ENCODE measurements at regions not wholly inside any gene's neighbourhood (a gene's known extent, or its start where the extent isn't known, plus 50 kb on each side); places are given as distances from the start of the nearest gene placed in this dataset.

DNA sequence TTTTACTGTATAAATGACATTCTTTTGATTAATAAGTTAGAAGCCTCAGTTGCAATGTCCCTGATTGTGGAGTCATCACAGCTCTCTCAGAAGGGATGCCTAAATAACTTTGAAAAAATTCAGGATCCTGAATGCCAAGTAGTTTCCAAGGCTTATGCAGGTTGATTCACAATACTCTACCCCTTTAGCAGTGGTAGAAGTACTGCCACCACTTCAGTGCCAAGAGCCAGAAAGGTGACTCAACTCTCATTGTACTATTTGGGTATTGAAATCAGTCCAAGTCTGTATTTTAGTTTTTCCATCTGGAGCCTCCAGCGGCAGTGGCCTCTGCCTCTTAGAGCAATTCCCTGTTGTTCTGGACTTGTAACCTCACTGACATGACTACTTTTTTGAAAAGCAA lies 320.1 kb upstream of the NDST4 start:
- DNase-seq (ENCODE audit: insufficient read length, low spot score) (no peak), FAIRE-seq (no peak)
- TF ChIP-seq TAF1 (IDR thresholded peaks at IDR 0.05; ENCODE audit: low read depth, low read length): no peak
- no peak for TF ChIP-seq POLR2AphosphoS5 (IDR thresholded peaks at IDR 0.05; ENCODE audit: low read depth, low read length)
- no peak for TF ChIP-seq POLR2A (IDR thresholded peaks at IDR 0.05; ENCODE audit: low read depth, low read length)
- TF ChIP-seq POU2F2 (IDR thresholded peaks at IDR 0.05; ENCODE audit: low read depth, low read length): no peak
- TF ChIP-seq SPI1 (IDR thresholded peaks at IDR 0.05; ENCODE audit: low read depth, low read length): no peak
- TF ChIP-seq PAX5 (IDR thresholded peaks at IDR 0.05; ENCODE audit: insufficient read depth, low read length, severe bottlenecking): no peak

DNA sequence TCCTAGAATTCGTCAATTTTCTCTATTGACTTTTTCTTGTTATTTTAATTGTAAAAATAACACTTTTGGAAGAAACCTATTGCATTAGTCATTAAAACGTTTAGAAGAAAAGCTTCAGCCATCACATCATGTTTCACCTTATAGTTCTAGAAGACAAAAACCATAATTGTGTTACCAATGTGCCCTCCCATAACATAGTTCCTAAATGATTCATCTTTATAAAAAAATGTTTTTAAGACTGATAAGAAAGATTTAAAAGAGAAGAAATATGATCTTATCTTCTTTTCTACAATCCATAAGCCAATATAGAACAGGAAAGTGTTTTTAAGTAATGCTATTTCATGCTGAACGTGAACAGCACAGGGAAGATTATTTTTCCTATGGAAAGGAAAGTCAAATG lies 316.6 kb upstream of the NDST4 start:
- DNase-seq (ENCODE audit: insufficient read length, low spot score) (no peak), FAIRE-seq (no peak)
- TF ChIP-seq SPI1 (IDR thresholded peaks at IDR 0.05; ENCODE audit: low read depth, low read length) (no peak), PAX5 (IDR thresholded peaks at IDR 0.05; ENCODE audit: insufficient read depth, low read length, severe bottlenecking) (no peak), POLR2A (IDR thresholded peaks at IDR 0.05; ENCODE audit: low read depth, low read length) (no peak), TAF1 (IDR thresholded peaks at IDR 0.05; ENCODE audit: low read depth, low read length) (no peak), POLR2AphosphoS5 (IDR thresholded peaks at IDR 0.05; ENCODE audit: low read depth, low read length) (no peak), POU2F2 (IDR thresholded peaks at IDR 0.05; ENCODE audit: low read depth, low read length) (no peak)

DNA sequence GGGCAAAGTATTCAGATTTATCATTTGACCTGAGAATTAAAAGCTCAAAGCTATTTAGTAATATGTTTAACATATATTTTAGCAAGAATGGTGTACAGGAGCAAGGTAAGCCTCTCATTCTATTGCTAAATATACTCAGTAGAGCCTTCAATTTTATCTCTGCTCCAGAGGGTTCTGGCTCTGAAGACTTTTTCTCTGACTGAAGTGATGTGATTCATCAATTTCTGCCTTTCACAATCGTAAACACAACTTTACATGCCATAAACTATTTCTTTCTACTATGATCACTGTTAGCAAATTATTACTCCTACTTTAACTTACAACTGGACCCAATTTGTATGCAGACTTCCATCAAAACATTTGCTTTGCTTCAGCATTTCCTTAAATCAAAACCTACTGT lies 315.0 kb upstream of the NDST4 start:
- no peak for FAIRE-seq

DNA sequence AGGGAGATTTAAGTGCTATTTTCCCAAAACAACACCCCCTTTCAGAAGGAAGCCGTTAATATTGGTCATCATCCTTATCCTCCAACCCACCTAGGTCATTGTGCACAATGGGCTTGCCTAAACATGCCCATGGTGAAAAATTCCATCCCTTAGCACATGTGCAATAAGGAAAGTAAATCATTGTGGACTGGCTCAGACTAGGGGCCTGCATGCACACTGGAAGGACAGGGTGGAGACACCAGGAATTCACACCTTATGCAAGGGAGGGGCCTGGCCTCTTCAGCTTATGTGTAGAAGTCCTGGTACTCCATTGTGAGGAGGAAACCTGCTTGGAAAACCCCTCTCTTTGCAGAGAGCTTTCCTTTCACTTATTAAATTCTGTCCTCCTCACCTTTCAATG lies 311.4 kb upstream of the NDST4 start:
- no peak for TF ChIP-seq SPI1 (IDR thresholded peaks at IDR 0.05; ENCODE audit: low read depth, low read length)
- DNase-seq (ENCODE audit: insufficient read length, low spot score) (no peak), FAIRE-seq (no peak)

More for the DNA sequence above, 315.0 kb upstream of the NDST4 start:
- DNase-seq (ENCODE audit: insufficient read length, low spot score): no peak
- TF ChIP-seq POLR2A (IDR thresholded peaks at IDR 0.05; ENCODE audit: low read depth, low read length): no peak
- TF ChIP-seq SPI1 (IDR thresholded peaks at IDR 0.05; ENCODE audit: low read depth, low read length): no peak
- no peak for TF ChIP-seq TAF1 (IDR thresholded peaks at IDR 0.05; ENCODE audit: low read depth, low read length)
- TF ChIP-seq POU2F2 (IDR thresholded peaks at IDR 0.05; ENCODE audit: low read depth, low read length): no peak
- no peak for TF ChIP-seq PAX5 (IDR thresholded peaks at IDR 0.05; ENCODE audit: insufficient read depth, low read length, severe bottlenecking)
- TF ChIP-seq POLR2AphosphoS5 (IDR thresholded peaks at IDR 0.05; ENCODE audit: low read depth, low read length): no peak

DNA sequence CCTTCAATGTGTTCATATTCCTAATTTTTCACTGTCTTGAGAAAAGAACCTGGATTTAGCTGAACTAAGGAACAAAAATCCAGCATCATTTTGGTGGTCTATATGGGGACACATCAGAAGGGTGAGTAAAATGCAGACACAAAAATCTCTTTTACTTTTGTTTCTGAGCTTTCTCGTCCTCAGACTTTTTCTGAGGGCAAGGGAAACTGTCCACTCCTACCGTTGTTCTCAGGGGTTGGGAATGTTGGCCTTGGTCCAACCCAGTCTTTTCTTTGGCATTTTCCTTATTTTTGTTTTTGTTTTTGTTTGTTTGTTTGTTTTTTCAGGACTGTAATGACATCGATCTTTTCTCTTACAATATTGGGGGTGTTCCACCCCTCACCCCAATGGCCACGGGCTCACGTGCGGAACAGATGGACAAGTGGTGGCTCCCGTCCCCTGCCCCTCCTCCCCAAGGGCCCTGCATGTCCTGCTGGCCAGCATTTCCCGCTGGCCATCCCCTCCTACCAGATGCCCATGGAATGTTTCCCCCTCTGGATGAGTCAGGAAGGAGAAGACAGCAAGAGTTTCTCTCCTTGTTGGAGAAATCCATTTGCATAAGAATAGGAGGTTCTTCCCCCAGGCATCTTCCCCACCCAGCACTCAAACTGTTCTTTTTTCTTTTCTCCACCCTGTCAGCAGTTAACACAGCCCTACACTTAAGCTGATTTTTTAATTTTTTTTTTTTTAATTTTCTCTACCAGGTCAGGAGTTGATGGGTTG lies 305.4 kb upstream of the NDST4 start:
- FAIRE-seq (no peak), DNase-seq (ENCODE audit: insufficient read length, low spot score) (no peak)
- TF ChIP-seq TAF1 (IDR thresholded peaks at IDR 0.05; ENCODE audit: low read depth, low read length) (no peak), POLR2AphosphoS5 (IDR thresholded peaks at IDR 0.05; ENCODE audit: low read depth, low read length) (no peak), PAX5 (IDR thresholded peaks at IDR 0.05; ENCODE audit: insufficient read depth, low read length, severe bottlenecking) (no peak), SPI1 (IDR thresholded peaks at IDR 0.05; ENCODE audit: low read depth, low read length) (no peak), POU2F2 (IDR thresholded peaks at IDR 0.05; ENCODE audit: low read depth, low read length) (no peak), POLR2A (IDR thresholded peaks at IDR 0.05; ENCODE audit: low read depth, low read length) (no peak)

DNA sequence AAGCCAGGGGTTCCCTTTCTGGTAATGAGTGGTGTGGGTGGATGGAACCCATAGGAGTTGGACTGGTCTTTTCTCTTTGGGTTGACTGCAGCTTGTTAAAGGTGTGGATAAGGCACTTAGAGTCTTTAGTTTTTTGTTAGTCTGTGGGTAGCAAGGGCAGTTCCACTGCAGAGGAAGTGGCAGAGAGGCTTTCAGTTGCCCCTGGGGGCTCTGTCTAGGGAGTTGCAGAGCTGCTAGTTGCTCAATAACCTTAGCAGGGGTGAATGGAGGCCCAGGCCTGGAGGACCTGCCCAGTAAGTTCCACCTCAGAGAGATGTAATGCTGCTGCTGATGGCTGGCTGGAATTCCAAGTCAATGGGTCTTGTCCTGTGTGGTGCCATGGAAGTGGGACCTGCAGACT lies 282.6 kb upstream of the NDST4 start:
- FAIRE-seq: no peak
- TF ChIP-seq PAX5 (IDR thresholded peaks at IDR 0.05; ENCODE audit: insufficient read depth, low read length, severe bottlenecking) (no peak), TAF1 (IDR thresholded peaks at IDR 0.05; ENCODE audit: low read depth, low read length) (no peak), POLR2A (IDR thresholded peaks at IDR 0.05; ENCODE audit: low read depth, low read length) (no peak), POLR2AphosphoS5 (IDR thresholded peaks at IDR 0.05; ENCODE audit: low read depth, low read length) (no peak), SPI1 (IDR thresholded peaks at IDR 0.05; ENCODE audit: low read depth, low read length) (no peak), POU2F2 (IDR thresholded peaks at IDR 0.05; ENCODE audit: low read depth, low read length) (no peak)
- no peak for DNase-seq (ENCODE audit: insufficient read length, low spot score)

DNA sequence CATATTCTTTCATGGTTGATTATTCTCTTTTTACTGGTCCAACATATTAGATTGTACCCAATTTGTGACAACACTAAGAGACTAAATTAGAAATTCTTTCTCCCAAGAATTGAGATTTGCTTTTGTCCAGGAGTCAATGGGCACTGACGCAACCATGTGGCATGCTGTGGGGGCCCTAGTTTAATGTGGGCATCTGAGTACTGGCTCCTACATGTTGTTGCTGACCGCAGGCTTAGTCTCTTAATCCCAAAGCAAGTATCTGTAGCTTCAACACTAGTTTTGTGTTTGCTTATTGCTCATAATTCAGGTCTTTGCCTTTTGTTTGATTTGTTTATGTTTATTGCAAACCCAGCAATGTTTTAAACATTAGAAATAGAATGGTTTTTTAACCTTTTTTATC lies 263.4 kb upstream of the NDST4 start:
- DNase-seq (ENCODE audit: insufficient read length, low spot score): no peak
- no peak for FAIRE-seq
- no peak for TF ChIP-seq POU2F2 (IDR thresholded peaks at IDR 0.05; ENCODE audit: low read depth, low read length)
- no peak for TF ChIP-seq PAX5 (IDR thresholded peaks at IDR 0.05; ENCODE audit: insufficient read depth, low read length, severe bottlenecking)
- no peak for TF ChIP-seq POLR2AphosphoS5 (IDR thresholded peaks at IDR 0.05; ENCODE audit: low read depth, low read length)
- no peak for TF ChIP-seq SPI1 (IDR thresholded peaks at IDR 0.05; ENCODE audit: low read depth, low read length)
- TF ChIP-seq POLR2A (IDR thresholded peaks at IDR 0.05; ENCODE audit: low read depth, low read length): no peak
- no peak for TF ChIP-seq TAF1 (IDR thresholded peaks at IDR 0.05; ENCODE audit: low read depth, low read length)

DNA sequence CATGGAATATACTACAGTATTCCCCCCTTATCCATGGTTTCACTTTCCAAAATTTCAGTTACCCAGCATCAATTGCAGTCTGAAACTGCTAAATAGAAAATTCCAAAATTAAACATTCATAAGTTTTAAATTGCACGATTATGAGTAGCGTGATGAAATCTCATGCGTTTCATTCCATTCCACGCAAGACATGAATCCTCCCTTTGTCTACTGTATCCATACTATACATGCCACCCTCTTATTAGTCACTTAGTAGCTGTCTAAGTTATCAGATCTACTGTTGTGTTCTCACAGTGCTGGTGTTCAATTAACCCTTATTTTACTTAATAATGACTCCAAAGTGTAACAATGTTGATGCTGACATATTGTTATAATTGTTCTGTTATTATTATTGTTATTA lies 261.2 kb upstream of the NDST4 start:
- FAIRE-seq (no peak), DNase-seq (ENCODE audit: insufficient read length, low spot score) (no peak)
- TF ChIP-seq POLR2A (IDR thresholded peaks at IDR 0.05; ENCODE audit: low read depth, low read length) (no peak), POLR2AphosphoS5 (IDR thresholded peaks at IDR 0.05; ENCODE audit: low read depth, low read length) (no peak), SPI1 (IDR thresholded peaks at IDR 0.05; ENCODE audit: low read depth, low read length) (no peak), POU2F2 (IDR thresholded peaks at IDR 0.05; ENCODE audit: low read depth, low read length) (no peak), PAX5 (IDR thresholded peaks at IDR 0.05; ENCODE audit: insufficient read depth, low read length, severe bottlenecking) (no peak), TAF1 (IDR thresholded peaks at IDR 0.05; ENCODE audit: low read depth, low read length) (no peak)

DNA sequence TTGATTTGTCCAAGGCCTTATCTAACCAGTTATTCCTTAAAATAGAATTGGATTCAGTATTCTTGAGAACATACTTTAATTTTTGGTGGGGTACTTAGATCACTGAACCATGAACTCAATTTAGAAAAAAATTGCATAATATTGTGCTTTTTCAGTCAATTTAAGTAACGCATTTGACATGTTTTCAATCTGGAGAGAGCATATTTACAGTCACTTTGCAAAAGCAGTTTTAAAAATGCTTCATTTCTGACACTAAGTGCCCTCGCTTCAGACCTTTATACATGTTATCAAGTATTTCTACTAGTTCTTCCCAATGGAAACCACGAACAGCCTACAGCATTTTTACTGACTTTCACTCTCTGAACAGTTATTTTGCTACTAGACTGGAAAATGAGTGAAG lies 257.1 kb upstream of the NDST4 start:
- no peak for DNase-seq (ENCODE audit: insufficient read length, low spot score)
- FAIRE-seq: no peak
- TF ChIP-seq PAX5 (IDR thresholded peaks at IDR 0.05; ENCODE audit: insufficient read depth, low read length, severe bottlenecking) (no peak), POLR2AphosphoS5 (IDR thresholded peaks at IDR 0.05; ENCODE audit: low read depth, low read length) (no peak), POU2F2 (IDR thresholded peaks at IDR 0.05; ENCODE audit: low read depth, low read length) (no peak), TAF1 (IDR thresholded peaks at IDR 0.05; ENCODE audit: low read depth, low read length) (no peak), POLR2A (IDR thresholded peaks at IDR 0.05; ENCODE audit: low read depth, low read length) (no peak), SPI1 (IDR thresholded peaks at IDR 0.05; ENCODE audit: low read depth, low read length) (no peak)

DNA sequence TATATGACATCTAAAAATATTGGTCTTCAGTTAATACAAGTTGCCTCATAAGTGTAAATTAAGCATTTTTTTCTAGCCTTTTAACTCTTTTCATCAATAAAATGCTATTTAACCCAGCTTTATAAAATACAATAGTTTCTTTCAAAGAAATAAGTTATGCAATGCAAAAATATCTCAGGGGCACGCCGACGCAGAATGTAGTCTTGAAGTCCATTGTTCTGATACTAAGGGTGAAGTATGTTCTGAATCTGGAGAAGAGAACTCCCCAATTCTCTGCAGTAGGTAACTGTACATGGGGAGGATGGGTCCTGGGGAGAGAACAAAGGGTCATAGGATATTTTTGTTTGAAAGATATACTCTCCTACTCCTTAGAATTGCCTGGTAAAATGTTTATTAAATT lies 256.6 kb upstream of the NDST4 start:
- no peak for DNase-seq (ENCODE audit: insufficient read length, low spot score)
- TF ChIP-seq PAX5 (IDR thresholded peaks at IDR 0.05; ENCODE audit: insufficient read depth, low read length, severe bottlenecking) (no peak), SPI1 (IDR thresholded peaks at IDR 0.05; ENCODE audit: low read depth, low read length) (no peak)
- no peak for FAIRE-seq

All from GM12891 (cell line).